ENCODE measurements at regions not wholly inside any gene's neighbourhood (a gene's known extent, or its start where the extent isn't known, plus 50 kb on each side); places are given as distances from the start of the nearest gene placed in this dataset.

GRCh38 chr14:86954623-86955022 is 1038.4 kb downstream of the GALC start:
- in situ Hi-C loops (cut with HindIII; ENCODE audit: low pct_unique_long_range_greater_than_20kb, low sequenced_read_pairs) (no loop called here), intact Hi-C loops (cut with micrococcal nuclease; ENCODE audit: unreplicated experiment) (no loop called here)
- CTCF ChIA-PET = no interaction called here
- Histone ChIP-seq H3K36me3 (ENCODE audit: control insufficient read depth, insufficient read depth, low read length) (no peaks in the 10 kb centered on the region), H3K27me3 (ENCODE audit: control insufficient read depth, insufficient read depth, low read length) (no peaks in the 10 kb centered on the region), H3K4me3 (ENCODE audit: low read depth in 2 of 2, low read length in 2 of 2) (no peak overlapping the region), H3K4me1 (ENCODE audit: control insufficient read depth, insufficient read depth, low read length) (no peaks in the 10 kb centered on the region), H3K9me3 (ENCODE audit: control insufficient read depth, insufficient read depth, low read depth, low read length) (no peaks in the 10 kb centered on the region), H3K27ac (ENCODE audit: low read length) (no peak overlapping the region)
- no peak for DNase-seq (ENCODE audit: low read depth, low spot score)
- no TSS peak for BruUV-seq (replicated peaks)
- POLR2A ChIA-PET = no interaction called here
- no peak for ATAC-seq
- no peak for TF ChIP-seq TCF7L2 (IDR thresholded peaks at IDR 0.05; ENCODE audit: low read depth, low read length)
- no peak for TF ChIP-seq CTCF (IDR thresholded peaks at IDR 0.05)
- TF ChIP-seq POLR2AphosphoS5 (IDR thresholded peaks at IDR 0.05; ENCODE audit: low read depth, low read length) = no peak
- no peak for TF ChIP-seq REST (IDR thresholded peaks at IDR 0.05; ENCODE audit: insufficient read depth in 1 of 2, low read depth in 2 of 2, low read length in 1 of 2)
- TF ChIP-seq SIN3A (IDR thresholded peaks at IDR 0.05; ENCODE audit: borderline replicate concordance, insufficient read depth, low read depth, low read length) = no peak

DNA sequence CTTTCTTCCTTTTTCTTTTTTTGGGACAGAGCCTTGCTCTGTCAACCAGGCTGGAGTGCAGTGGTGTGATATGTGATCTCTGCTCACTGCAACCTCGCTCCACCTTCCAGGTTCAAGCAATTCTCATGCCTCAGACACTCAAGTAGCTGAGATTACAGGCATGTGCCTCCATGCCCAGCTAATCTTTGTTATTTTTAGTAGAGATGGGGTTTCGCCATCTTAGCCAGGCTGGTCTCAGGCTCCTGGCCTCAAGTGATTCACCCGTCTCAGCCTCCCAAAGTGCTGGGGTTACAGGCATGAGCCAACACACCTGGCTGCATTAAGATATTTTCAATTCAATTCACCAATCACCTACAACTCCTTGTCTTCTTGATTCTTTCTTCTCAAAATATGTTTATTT is 1046.5 kb downstream of the GALC start:
- ChIA-PET CTCF (no interaction called here), POLR2A (no interaction called here)
- H3K27me3 ChIP-seq (ENCODE audit: control insufficient read depth, insufficient read depth, low read length) = no peaks in the 10 kb centered on the region
- no TSS peak for BruUV-seq (replicated peaks)
- no peaks in the 10 kb centered on the region for H3K4me1 ChIP-seq (ENCODE audit: control insufficient read depth, insufficient read depth, low read length)
- no peaks in the 10 kb centered on the region for H3K36me3 ChIP-seq (ENCODE audit: control insufficient read depth, insufficient read depth, low read length)
- DNase-seq (ENCODE audit: low read depth, low spot score) = no peak
- no peak for ATAC-seq
- in situ Hi-C loops (cut with HindIII; ENCODE audit: low pct_unique_long_range_greater_than_20kb, low sequenced_read_pairs) = no loop called here
- no peak overlapping the region for H3K4me3 ChIP-seq (ENCODE audit: low read depth in 2 of 2, low read length in 2 of 2)
- TF ChIP-seq TCF7L2 (IDR thresholded peaks at IDR 0.05; ENCODE audit: low read depth, low read length) (no peak), SIN3A (IDR thresholded peaks at IDR 0.05; ENCODE audit: borderline replicate concordance, insufficient read depth, low read depth, low read length) (no peak), REST (IDR thresholded peaks at IDR 0.05; ENCODE audit: insufficient read depth in 1 of 2, low read depth in 2 of 2, low read length in 1 of 2) (no peak), CTCF (IDR thresholded peaks at IDR 0.05) (no peak), POLR2AphosphoS5 (IDR thresholded peaks at IDR 0.05; ENCODE audit: low read depth, low read length) (no peak)
- intact Hi-C loops (cut with micrococcal nuclease; ENCODE audit: unreplicated experiment) = no loop called here
- H3K27ac ChIP-seq (ENCODE audit: low read length) = no peak overlapping the region
- no peaks in the 10 kb centered on the region for H3K9me3 ChIP-seq (ENCODE audit: control insufficient read depth, insufficient read depth, low read depth, low read length)

Data from Panc1 (cell line).